DMS79 treated with DMSO at 0.1 percent for 48 hours (cell line): ENCODE measurements at regions not wholly inside any gene's neighbourhood (a gene's known extent, or its start where the extent isn't known, plus 50 kb on each side); places are given as distances from the start of the nearest gene placed in this dataset.

Experiments used
- DNase-seq: peaks from one replicate; lab custom pipeline; 2025; lab: John Stamatoyannopoulos, UW

DNA sequence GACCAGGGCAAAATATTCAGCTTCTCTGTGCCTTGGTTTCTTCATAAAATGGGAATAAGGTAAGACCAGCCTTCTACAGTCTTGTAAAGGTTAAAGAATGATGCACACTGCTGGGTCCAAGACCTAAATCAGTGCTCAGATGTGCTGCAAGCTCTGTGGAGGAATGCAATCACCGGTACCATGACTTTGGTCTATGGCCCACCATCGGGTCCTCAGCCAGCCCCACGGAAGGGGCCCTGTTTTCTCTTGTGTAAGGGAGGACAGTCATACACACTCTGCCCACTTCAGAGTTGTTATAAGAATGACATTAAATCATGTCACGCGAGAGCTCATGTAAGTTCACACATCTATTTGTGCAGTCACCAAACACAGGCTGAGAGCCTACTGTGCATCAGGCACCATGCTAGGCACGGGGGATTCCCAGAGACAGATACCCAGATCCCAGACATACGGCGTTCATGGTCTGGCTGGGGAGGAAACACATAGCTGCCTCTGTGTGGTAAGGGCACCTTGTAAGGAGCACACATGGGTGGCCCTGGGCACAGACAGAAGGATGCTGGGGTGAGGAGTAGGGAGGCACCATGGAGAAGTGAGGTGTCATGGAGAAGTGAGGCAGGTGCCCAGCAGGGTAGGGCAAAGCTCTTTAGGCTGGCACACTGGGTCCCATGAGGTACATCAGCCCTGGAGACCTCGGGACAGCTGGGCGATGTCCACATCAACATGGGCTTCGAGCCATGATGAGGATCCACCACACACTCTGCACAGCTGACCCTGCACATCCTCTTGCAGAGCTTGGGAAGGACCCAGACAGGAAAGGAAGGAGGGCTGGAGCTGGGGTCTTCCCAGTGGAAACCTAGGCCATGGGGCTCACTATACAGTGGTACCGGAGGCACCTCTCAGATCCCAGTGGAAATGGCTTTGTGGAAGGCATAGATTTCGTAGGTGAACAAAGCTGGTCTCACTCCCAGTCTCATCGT lies 190.4 kb upstream of the DIO3 start:
- DNase-seq: no peak

DNA sequence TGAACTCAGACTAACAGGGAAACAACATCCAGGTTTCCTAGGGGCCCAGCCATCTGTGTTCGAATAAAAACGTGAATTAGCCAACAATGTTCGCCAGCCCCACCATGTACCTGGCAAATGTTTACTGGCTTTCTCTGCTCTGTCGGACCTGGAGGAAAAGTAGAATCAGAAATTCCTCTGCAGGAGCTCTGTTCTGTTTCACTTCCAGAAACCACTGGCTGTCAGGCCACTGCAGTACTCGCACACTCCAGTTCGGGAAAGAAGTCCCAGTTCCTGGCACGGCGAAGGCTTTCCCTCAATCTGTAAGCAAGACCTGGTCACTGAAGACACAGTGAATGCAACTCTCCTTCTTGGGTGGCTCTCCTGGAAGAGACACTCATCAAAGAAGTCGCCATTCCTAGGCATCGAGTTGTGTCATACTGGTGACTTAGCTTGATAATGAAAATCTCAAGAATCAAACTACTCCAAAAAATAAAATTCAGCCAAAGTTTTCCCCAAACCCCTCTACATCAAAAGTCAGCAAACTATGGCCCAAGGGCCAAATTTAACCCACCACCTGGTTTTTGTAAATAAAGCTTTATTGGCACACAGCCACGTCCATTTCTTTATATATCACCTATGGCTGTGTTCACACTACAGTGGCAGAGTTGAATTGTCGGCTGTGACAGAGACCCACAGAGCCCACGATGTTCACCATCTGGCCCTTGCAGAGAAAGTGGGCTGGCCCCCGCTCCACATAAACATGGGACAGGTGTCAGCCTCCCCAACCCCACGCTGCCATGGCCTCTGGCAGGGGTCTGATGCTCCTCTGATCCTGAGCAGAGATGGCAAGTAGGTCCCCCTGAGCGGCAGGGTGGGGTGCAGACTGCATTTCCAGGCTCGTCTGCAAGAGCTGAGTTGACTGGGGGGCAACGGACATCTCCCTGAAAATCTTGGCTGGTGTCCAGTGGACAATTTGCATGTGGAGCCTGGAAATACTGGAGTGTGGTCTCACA lies 189.2 kb upstream of the DIO3 start:
- DNase-seq: no peak

DNA sequence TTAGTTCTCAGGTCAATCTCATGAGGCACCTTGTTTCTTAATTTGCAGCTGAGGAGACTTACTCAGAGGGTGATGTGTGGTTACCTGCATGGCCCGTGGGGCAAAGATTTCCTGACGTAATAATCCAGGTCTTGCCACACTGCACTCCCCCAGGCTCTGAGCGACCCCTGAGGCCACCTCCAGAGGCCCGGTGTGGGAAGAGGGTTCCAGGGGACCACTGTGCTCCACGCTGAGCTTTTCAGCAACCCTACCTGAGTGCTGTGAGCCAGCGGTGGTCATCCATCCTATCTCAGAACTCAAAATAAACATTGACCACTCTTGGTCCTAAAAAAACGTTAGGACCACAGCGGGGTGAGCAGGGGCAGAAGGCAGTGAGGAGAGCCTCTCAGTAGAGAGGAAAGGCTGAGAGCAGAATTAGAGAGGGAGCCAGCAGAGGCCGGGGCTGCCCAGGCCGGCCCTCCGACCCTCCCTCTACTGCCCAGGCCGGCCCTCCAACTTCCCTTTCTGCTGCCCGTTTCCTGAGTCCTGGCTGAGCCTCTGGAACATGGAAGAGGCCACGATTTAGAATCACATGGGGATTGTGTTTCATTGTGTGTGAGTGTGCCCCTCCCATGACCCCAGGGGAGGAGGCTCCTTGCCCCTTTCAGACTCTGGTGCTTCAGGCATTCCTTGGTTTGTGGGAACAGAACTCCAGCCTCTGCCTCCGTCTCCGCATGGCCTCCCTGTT lies 188.2 kb upstream of the DIO3 start:
- DNase-seq: no peak

DNA sequence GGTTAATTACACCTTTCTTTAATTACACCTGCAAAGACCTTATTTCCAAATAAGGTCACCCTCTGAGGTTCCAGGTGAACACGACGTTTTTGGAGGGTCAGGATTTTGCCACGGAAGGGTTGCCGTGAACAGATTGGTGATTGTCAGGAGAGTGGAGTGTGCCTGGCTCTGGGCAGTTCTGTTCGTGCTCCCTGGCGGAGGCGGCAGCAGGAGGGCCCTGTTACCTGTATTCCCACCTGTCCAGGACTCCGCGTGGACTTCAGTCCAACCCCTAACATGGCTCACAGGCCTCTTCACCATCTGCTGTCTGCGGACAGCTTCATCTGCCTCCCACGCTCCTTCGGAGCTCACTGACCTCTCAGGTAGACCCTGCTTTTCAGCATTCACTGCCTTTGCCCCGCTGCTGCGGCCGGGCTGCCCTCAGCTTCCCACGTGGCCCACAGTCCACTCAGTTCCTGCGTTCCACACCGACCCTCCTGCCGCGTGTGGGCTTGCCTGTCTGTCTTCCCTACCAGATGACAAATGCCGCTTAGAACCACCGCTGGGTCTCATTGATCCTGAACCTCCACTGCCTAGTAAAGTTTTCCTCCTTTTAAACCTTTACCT lies 187.5 kb upstream of the DIO3 start:
- no peak for DNase-seq

DNA sequence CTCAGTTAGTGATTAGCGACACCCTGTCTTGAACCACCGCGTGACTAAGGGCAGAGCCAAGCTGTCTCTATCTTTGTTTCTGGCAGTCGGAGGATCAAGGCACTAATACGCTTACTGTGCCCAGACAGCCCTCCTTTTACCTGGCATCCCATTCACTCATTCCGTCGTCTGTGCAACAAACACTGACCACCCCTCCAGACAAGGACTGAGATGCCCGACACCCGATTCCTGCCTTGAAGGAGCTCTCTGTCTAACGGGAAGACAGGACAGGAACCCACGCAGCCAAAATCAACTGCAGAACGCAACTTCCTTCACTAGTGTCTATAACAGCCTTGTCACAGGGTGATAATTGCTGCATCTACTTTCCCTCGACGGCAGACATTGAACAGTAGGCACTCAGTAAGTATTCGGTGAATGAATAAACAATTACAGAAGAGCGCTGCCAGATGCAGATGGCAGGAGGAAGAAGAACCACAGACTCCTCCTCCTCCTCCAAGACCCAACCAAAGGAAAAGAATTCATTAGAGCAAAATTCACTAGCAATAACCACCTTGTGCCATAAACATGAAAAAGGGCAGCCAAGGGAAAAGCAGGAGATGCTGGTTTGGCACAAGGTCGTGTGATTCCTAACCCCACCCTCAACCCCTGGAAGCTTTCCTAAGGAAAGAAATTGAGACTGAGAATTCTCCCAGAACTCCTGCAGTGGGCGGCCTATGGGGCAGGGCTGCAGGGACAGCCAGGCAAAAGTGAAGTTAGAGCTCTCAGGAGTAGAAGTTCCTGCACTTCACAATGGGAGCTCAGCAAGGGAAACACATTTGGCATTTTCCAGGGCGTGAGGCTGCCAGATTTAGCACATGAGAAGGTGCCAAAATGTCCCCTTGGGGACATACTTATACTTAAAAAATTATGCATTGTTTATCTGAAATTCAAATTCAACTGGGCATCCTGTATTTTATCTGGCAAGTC lies 186.6 kb upstream of the DIO3 start:
- DNase-seq: no peak

DNA sequence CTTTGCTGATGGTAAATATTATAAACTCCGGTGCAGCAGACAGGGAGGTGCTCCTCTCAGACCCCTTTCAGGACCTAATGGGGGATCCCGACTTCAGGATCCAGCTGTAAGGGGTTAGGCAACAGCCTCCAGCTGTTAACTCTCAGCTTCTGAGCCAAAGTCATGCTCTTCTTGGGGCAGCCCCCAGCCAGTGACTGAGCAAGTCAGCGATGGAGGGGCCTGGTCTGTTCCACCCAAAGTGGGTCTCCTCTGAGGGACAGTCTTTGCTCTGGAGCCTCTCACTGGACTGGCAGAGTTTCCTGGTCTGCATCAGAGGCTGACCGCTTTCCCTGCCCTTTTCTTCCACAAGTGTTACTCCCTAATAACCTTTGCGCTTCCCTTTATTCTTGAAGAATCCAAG lies 184.2 kb upstream of the DIO3 start:
- no peak for DNase-seq

DNA sequence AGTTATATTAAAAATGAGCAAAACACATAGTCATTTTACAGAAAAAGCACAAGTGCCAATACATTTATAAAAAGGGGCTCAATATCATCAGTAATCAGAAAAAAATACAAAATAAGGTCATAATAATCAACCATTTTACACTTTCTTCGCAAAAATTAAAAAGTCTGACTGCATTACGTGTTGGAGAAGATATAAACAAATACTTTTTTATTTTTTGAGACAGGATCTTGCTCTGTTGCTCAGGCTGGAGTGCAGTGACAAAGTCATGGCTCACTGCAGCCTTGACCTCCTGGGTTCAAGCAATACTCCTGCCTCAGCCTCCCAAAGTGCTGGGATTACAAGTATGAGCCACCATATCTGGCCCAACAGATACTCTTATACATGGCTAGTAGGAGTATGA lies 181.5 kb upstream of the DIO3 start:
- no peak for DNase-seq

DNA sequence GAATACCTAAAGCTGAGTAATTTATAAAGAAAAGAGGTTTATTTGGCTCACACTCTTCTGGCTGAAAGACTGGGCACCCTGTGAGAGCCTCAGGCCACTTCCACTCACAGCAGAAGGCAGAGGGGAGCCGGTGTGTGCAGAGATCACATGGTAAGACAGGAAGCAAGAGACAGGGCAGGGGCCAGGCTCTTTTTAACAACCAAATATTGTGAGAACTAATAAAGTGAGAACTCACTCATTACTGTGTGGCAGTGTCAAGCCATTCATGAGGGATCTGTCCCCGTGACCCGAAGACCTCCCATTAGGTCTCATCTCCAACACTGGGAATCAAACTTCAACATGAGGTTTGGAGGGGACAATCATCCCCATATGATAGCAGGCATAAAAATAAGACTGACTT lies 180.8 kb upstream of the DIO3 start:
- DNase-seq: no peak

DNA sequence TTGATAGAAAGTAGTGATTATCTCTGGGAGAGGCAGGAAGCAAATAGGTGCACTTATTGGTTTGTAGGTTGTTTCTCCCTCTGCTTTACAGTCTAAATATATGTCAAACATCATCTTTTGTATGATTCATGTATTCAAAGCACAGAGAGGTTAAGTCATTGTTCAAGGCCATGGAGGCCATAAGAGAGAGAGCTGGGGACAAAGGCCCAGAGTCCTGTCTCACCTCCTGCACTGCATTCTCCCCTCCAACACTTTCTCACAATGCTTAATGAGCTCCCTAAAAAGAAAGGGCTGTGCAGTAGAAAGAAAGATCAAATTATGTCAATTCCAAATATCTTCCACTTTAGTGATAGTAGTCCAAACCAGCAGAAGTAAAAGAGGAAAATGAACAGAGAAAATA lies 180.4 kb upstream of the DIO3 start:
- DNase-seq: no peak

DNA sequence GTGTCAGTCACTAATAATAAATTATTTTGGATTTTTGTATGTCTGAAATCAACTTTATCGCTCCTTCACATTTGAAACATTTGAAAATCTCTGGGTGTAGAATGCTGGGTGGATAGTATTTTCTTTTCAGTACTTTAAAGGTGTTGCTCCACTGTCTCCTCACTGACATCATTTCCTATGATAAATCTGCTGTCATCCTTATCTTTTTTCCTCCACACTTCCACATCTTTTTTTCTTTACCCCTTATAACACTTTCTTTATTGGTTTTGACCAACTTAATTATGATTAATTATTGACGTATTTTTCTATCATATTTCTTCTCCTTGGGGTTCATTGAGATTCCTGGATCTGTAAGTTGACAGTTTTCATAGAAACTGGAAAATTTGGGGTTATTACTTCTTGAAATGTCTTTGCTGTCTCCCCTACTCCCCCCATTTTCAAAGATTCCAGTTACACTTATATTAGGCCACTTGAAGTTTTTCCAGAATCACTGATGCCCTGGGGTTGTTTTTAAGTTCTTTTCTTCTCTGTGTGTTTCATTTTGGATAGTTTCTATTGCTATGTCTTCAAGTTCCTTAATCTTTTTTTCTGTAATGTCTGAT lies 177.5 kb upstream of the DIO3 start:
- no peak for DNase-seq

DNA sequence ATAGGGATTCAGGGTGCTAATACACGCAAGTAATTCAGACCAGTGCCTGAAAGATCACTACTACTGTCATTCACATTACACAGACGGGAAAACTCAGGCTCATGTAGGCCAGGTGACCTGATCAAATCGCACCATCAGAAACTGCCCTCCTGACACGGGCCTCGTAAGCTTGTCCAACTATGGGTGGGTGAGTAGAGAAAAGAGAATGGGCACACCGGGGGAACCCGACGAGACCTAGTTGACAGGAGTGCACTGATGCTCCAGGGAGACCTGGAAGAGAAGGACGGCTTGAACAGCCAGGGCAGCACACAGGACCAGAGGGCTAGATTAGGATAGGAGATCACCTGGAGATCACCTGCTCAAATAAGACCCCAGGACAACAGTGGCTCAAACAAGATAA lies 166.9 kb upstream of the DIO3 start:
- DNase-seq: no peak

DNA sequence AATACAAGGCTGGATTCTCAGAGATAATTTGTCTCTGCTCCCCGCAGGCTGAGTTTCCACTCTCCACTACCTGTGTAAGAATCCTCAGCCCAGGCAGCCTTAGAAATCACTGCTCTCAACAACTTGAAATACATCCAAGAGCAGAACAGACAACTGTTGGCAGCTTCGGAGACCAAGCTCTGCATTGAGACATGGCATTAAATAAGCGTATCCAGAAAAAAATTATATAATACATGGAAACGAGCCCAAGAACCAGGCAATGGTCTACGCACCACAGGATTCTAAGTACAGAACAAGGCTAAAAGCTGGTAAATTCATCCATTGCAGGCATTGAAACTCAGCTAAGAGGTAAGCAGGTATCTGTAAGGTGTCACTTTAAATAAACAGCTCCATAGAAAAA lies 165.5 kb upstream of the DIO3 start:
- DNase-seq: no peak

DNA sequence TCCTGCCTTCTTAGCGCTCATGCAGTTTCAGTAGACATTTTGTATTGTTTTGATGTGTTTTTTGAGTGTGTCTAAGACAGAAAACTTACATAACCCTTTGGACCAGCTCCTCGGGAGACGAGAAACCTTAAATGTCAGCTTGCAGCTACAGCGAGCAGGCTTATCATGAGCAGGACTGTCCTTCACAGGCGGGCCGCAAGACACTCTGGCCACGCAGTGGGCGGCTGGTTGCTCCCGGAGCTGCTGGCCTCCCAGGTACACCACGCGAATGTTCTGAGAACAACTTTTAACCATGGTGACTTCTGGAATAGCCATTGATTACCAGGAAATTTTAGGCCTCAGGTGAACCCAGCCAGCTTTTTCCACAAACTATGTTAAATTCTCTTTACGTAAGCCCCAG lies 164.1 kb upstream of the DIO3 start:
- DNase-seq: no peak

DNA sequence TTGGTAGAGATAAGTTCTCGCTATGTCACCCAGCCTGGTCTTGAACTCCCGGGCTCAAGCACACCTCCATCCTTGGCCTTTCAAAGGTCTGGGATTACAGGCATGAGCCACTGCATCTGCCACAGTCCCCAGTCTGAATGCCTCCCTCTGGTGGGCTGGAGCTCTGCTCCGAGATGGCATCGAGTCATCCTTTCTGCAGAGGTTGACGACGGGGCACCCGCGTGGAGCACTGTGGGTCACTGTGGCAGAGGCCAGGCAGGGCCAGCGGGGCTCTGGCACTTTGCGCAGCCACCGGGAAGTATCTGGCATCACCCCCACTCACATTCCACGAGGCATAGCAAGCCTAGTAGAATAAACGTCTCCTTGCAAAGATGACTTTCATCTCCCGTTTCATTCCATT lies 163.3 kb upstream of the DIO3 start:
- DNase-seq: no peak

DNA sequence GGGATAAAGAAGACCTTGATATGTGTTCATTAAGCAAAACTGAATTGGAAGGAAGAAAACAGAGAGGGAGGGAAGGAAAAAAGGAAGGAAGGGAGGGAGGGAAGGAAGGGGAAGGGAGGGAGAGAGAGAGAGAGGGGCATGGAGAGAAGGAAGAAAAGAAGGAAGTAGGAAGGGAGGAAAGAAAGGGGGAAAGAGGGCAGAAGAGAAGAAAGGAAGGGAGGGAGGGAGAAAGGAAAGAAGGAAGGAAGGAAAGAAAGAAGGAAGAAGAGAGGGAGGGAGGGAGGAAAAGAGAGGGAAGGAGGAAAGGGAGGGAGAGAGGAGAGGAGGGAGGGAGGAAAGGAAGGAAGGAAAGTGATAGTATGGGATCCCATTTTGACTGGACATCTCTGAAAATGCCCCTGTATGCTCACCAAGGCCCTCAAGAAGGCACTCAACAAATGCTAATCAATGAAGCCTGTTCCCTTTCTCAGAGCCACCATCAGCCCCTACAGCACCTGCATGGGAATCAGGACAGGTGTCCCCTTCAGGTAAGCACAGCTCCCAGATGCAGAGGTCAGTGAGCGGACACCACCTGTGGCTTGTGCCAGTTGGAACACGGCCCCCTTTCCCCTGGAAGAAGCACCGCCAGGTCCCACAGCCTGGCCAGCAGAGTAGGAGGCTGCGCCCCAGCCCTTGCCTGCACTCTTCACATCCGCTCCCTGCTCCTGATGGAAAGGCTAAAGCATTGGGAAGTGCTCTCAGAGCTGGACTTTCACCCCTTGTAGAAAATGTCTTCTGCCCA lies 161.4 kb upstream of the DIO3 start:
- no peak for DNase-seq

DNA sequence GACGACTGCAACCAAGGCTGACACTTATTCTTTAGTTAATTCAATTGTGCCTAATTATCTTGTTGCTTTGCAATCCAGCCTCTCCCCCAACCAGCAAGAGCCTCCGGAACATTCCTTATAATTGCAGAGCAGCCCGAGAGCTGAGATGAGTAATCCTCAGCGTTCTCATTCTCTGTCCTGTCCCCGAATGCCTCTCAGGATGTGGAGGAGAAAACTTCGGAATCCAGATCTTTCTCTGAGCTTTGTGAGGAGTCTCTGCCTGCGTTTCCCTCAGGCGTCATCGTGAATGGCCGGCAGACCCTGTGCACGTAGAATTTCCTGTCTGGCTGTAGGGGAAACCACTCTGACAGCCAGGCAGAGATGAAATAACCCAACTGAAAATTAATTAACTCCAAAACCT lies 160.5 kb upstream of the DIO3 start:
- DNase-seq: no peak

DNA sequence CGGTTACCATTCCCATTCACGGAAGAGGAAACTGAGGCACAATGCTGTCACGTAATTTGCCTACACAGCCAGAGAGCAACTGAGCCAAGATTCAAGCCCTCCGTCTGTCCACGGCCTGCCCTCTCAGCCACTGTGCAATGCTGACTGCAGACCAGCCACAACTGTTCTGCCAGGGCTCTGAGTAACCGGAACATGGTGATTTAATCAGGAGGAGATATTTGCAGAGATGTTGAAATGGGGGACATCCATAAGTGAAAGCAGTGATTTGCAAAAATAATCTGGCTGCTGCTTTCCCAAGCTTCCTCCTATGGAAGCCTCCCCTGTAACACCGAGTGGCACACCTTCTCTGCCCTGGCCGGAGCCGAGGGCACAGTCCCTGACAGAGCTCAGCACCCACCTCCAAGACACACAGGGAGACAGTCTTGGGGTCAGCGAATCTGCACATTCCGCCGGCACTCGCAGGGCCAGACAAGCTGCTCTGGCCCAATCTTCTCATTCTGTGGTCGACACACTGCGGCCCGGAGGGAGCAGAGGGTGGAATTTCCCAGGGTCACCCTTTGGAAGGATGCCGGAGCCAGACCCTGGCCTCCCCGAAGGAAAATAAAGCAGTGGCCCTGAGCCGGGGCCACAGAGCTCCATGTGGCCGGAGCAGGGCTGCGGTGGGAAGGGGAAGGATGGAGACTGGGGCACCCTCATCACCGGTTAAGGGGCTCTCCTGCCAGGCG lies 158.2 kb upstream of the DIO3 start:
- DNase-seq: no peak

DNA sequence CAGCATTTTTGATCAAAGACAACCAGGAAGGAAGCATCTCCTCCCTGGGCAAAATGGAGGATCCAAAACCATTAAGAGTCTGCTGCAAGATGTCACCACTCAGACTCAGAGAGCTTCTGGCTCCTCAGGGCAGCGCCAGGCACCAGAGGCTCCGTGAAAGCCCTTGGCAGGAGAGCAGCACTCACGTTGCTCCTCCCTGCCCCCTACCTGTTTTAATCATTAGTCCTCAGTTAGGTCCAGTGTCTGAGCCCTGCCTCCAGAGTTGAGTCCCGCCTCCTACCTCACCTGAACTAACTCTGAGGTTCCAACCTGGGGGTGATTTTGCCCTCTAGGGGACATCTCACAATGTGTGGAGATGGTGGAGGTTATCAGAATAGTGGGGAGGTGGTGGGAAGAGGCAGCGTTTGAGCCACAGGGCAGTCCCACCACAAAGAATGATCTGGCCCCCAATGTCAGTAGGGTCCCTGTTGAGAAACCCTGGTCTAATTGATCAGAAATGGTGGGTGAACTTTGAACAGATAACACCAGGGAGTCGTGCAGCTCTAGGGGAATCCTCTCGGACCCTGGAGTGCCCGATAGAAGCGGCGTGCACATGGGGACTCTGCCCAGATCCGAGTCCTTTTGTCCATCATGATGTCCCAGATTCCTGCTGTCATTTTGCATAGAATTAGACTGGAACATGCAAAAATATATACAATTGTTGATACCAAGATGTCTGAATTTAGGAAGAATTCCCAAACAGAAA lies 156.7 kb upstream of the DIO3 start:
- DNase-seq: no peak
